ENCODE measurements at regions not wholly inside any gene's neighbourhood (a gene's known extent, or its start where the extent isn't known, plus 50 kb on each side); places are given as distances from the start of the nearest gene placed in this dataset.

DNA sequence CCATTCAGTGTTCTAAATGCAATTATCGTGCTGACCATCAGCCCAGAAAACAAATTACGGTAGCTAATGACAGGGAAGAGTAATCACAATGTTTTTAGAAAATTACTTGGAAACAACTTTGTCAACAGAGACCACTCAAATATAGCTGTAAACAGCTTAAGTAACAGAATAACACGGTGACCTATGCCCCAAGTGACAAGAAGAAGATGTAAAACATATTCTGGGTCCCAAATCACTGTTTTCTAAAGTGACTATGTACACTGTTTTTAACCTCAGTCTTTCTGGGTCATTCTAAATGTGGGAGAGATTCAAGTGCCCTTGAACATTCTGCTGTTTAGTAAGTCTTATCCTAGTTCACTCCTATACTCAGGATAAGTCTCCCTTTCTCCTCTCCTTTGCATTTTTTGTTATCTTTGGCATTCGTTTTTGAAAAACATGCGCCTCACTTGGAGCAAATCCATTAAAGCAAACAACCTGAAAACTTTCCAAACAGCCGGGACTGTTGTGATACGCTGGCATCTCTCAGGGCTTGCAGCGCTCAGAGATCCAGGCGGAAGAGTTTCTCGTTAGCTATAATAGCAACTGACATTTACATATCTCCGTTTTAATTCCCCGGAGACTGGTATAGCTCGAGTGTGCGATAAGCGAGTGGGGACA lies 114.5 kb upstream of the SOX4 start:
- Histone ChIP-seq H3K36me3 (ENCODE audit: low read depth, low read length) (no peaks in the 10 kb centered on the region), H3F3A (ENCODE audit: low read length, unreplicated experiment) (no peaks in the 10 kb centered on the region), H3K79me2 (ENCODE audit: low read length) (no peaks in the 10 kb centered on the region), H3K27ac (ENCODE audit: low read length) (no peak overlapping the region), H3K9me2 (replicated peaks; ENCODE audit: low read length) (no peaks in the 10 kb centered on the region), H3K27me3 (ENCODE audit: low read length) (no peaks in the 10 kb centered on the region), H3K9me3 (ENCODE audit: low read length) (no peaks in the 10 kb centered on the region), H3K4me2 (ENCODE audit: low read length) (peak overlapping the region; percentile 68), H3K4me3 (ENCODE audit: low read length) (peak overlapping the region; percentile 47), H3K4me1 (ENCODE audit: insufficient read depth, low read length) (0 out of 2 replicates have a peak, but pooled peaks cover 6% of the 10 kb centered on the region), H4K20me1 (ENCODE audit: low read length) (no peaks in the 10 kb centered on the region), H3K9ac (ENCODE audit: low read length) (no peak overlapping the region), H2AFZ (ENCODE audit: low read length) (peak overlapping the region; percentile 72)
- ATAC-seq (peak; percentile 64), DNase-seq (peak; percentile 32)
- intact Hi-C loops (cut with micrococcal nuclease) = no loop called here
- ChIA-PET POLR2A (ENCODE audit: unreplicated experiment) (no interaction called here), CTCF (no interaction called here)
- TF ChIP-seq EZH2phosphoT487 (IDR thresholded peaks at IDR 0.05; ENCODE audit: borderline replicate concordance, low read length) (no peak), EZH2 (IDR thresholded peaks at IDR 0.05; ENCODE audit: low read length, unreplicated experiment) (no peak)
- TF ChIP-seq, protein P1, sequence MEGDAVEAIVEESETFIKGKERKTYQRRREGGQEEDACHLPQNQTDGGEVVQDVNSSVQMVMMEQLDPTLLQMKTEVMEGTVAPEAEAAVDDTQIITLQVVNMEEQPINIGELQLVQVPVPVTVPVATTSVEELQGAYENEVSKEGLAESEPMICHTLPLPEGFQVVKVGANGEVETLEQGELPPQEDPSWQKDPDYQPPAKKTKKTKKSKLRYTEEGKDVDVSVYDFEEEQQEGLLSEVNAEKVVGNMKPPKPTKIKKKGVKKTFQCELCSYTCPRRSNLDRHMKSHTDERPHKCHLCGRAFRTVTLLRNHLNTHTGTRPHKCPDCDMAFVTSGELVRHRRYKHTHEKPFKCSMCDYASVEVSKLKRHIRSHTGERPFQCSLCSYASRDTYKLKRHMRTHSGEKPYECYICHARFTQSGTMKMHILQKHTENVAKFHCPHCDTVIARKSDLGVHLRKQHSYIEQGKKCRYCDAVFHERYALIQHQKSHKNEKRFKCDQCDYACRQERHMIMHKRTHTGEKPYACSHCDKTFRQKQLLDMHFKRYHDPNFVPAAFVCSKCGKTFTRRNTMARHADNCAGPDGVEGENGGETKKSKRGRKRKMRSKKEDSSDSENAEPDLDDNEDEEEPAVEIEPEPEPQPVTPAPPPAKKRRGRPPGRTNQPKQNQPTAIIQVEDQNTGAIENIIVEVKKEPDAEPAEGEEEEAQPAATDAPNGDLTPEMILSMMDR (conservative IDR thresholded peaks at IDR 0.05; ENCODE audit: low read depth, low read length) = no peak
- BruUV-seq (replicated peaks) = no TSS peak

DNA sequence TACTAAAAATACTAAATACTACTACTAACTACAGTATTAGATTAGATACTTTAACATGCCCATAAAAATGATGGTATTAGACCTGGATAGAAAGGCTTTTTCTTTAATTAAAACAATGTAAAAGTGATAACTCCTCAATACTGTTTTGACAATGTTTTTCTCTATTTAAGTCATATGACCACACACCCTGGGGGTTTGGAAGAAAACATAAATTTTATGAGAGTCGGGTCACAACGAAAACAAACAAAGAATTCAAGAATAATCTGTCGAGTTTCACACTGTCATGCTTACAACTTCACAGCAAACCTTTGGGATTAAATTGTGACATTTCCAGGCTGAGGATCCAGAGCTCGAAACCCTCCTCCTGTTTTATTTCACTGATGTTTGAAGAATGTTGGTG lies 107.4 kb upstream of the SOX4 start:
- H3K27ac ChIP-seq (ENCODE audit: low read length) = no peak overlapping the region
- no peaks in the 10 kb centered on the region for H3K27me3 ChIP-seq (ENCODE audit: low read length)
- no peaks in the 10 kb centered on the region for H3K79me2 ChIP-seq (ENCODE audit: low read length)
- H3K9me3 ChIP-seq (ENCODE audit: low read length) = no peaks in the 10 kb centered on the region
- no peaks in the 10 kb centered on the region for H4K20me1 ChIP-seq (ENCODE audit: low read length)
- no TSS peak for BruUV-seq (replicated peaks)
- ATAC-seq = no peak
- no peaks in the 10 kb centered on the region for H3K9me2 ChIP-seq (replicated peaks; ENCODE audit: low read length)
- no peak overlapping the region for H2AFZ ChIP-seq (ENCODE audit: low read length)
- DNase-seq = no peak
- TF ChIP-seq, protein P1 (conservative IDR thresholded peaks at IDR 0.05; ENCODE audit: low read depth, low read length) = no peak
- TF ChIP-seq EZH2 (IDR thresholded peaks at IDR 0.05; ENCODE audit: low read length, unreplicated experiment) (no peak), EZH2phosphoT487 (IDR thresholded peaks at IDR 0.05; ENCODE audit: borderline replicate concordance, low read length) (no peak)
- intact Hi-C loops (cut with micrococcal nuclease) = no loop called here
- H3K4me1 ChIP-seq (ENCODE audit: insufficient read depth, low read length) = 0 out of 2 replicates have a peak, but pooled peaks cover 6% of the 10 kb centered on the region
- no peak overlapping the region for H3K4me2 ChIP-seq (ENCODE audit: low read length)
- ChIA-PET CTCF (no interaction called here), POLR2A (ENCODE audit: unreplicated experiment) (no interaction called here)
- H3F3A ChIP-seq (ENCODE audit: low read length, unreplicated experiment) = no peaks in the 10 kb centered on the region
- no peak overlapping the region for H3K9ac ChIP-seq (ENCODE audit: low read length)
- no peaks in the 10 kb centered on the region for H3K36me3 ChIP-seq (ENCODE audit: low read depth, low read length)
- H3K4me3 ChIP-seq (ENCODE audit: low read length) = no peak overlapping the region

GRCh38 chr6:21489826-21490225 lies 103.7 kb upstream of the SOX4 start:
- no peak overlapping the region for H3K27ac ChIP-seq (ENCODE audit: low read length)
- H3K4me1 ChIP-seq (ENCODE audit: insufficient read depth, low read length) = no peaks in the 10 kb centered on the region
- no peak overlapping the region for H3K9ac ChIP-seq (ENCODE audit: low read length)
- H4K20me1 ChIP-seq (ENCODE audit: low read length) = no peaks in the 10 kb centered on the region
- BruUV-seq (replicated peaks) = no TSS peak
- no peaks in the 10 kb centered on the region for H3K36me3 ChIP-seq (ENCODE audit: low read depth, low read length)
- ChIA-PET POLR2A (ENCODE audit: unreplicated experiment) (no interaction called here), CTCF (no interaction called here)
- no peaks in the 10 kb centered on the region for H3K79me2 ChIP-seq (ENCODE audit: low read length)
- no peaks in the 10 kb centered on the region for H3K9me2 ChIP-seq (replicated peaks; ENCODE audit: low read length)
- DNase-seq (no peak), ATAC-seq (no peak)
- H3K27me3 ChIP-seq (ENCODE audit: low read length) = no peaks in the 10 kb centered on the region
- H3K9me3 ChIP-seq (ENCODE audit: low read length) = no peaks in the 10 kb centered on the region
- no peak overlapping the region for H2AFZ ChIP-seq (ENCODE audit: low read length)
- no peak overlapping the region for H3K4me2 ChIP-seq (ENCODE audit: low read length)
- no peak overlapping the region for H3K4me3 ChIP-seq (ENCODE audit: low read length)
- no peak for TF ChIP-seq EZH2phosphoT487 (IDR thresholded peaks at IDR 0.05; ENCODE audit: borderline replicate concordance, low read length)
- no peak for TF ChIP-seq EZH2 (IDR thresholded peaks at IDR 0.05; ENCODE audit: low read length, unreplicated experiment)
- TF ChIP-seq, protein P1 (conservative IDR thresholded peaks at IDR 0.05; ENCODE audit: low read depth, low read length) = no peak
- H3F3A ChIP-seq (ENCODE audit: low read length, unreplicated experiment) = no peaks in the 10 kb centered on the region
- intact Hi-C loops (cut with micrococcal nuclease) = no loop called here
